Caco-2 (cell line): ENCODE measurements at regions not wholly inside any gene's neighbourhood (a gene's known extent, or its start where the extent isn't known, plus 50 kb on each side); places are given as distances from the start of the nearest gene placed in this dataset.
"Not testable (repeated sequence)": the region's sequence is repeated elsewhere in the genome, so short reads cannot be mapped to it uniquely, and the experiment has no call there.

Source experiments
- BruUV-seq: library from RNA; stranded (reverse); fragments of 400-500 nt; replicated peaks from 2 replicates; lab custom pipeline; 2021; lab: Mats Ljungman, UMichigan
- CTCF ChIA-PET: fragments of 300-600 bp; sonication (Branson Sonifier 250); formaldehyde crosslinking; loops from one replicate; lab custom pipeline; 2022; ENCODE audit warnings: antibody characterized with exemption; lab: Charles Lee
- POLR2A ChIA-PET: fragments of 300-600 bp; sonication (Branson Sonifier 250); formaldehyde crosslinking; loops from one replicate; lab custom pipeline; 2022; ENCODE audit warnings: antibody characterized with exemption; lab: Charles Lee
- DNase-seq, 2 experiments: peaks; one replicate each; pipeline versions ENCODE4 v3.0.0 to v3.0.0-alpha.2; 2020 to 2022
- H3K27me3 ChIP-seq: replicated peaks from 2 replicates; pipeline ENCODE4 v1.6.0; 2011; ENCODE audit warnings: low read length; ENCODE audit not compliant: control insufficient read depth, insufficient read depth
- H3K36me3 ChIP-seq: 2 replicates; pipeline ENCODE4 v1.5.1; 2011; ENCODE audit warnings: low read length; ENCODE audit not compliant: control insufficient read depth, insufficient read depth
- H3K4me1 ChIP-seq: fragments of 250-450 bp; sonication (Bioruptor Pico); 2 replicates; pipeline ENCODE4 v1.5.1; 2020; ENCODE audit warnings: mild to moderate bottlenecking
- H3K4me3 ChIP-seq: 2 replicates; pipeline ENCODE4 v1.5.1; 2011; ENCODE audit warnings: low read depth, mild to moderate bottlenecking, control low read depth, low read length
- H3K9me3 ChIP-seq: fragments of 250-450 bp; sonication (Bioruptor Pico); 2 replicates; pipeline ENCODE4 v1.5.1; 2020; ENCODE audit warnings: mild to moderate bottlenecking, moderate library complexity
- H3K27ac Mint-ChIP-seq: one replicate; pipeline ENCODE4 v1.8.0; 2022; ENCODE audit warnings: mixed read lengths; ENCODE audit not compliant: unreplicated experiment
- H3K27me3 Mint-ChIP-seq: one replicate; pipeline ENCODE4 v1.8.0; 2022; ENCODE audit warnings: mixed read lengths; ENCODE audit not compliant: insufficient read depth, unreplicated experiment
- H3K36me3 Mint-ChIP-seq: one replicate; pipeline ENCODE4 v1.8.0; 2022; ENCODE audit warnings: mild to moderate bottlenecking, mixed read lengths; ENCODE audit not compliant: insufficient read depth, unreplicated experiment
- H3K4me1 Mint-ChIP-seq: one replicate; pipeline ENCODE4 v1.8.0; 2022; ENCODE audit warnings: low read depth, mixed read lengths; ENCODE audit not compliant: unreplicated experiment
- H3K4me3 Mint-ChIP-seq: one replicate; pipeline ENCODE4 v1.8.0; 2022; ENCODE audit warnings: mild to moderate bottlenecking, moderate library complexity, mixed read lengths; ENCODE audit not compliant: unreplicated experiment
- H3K9me3 Mint-ChIP-seq: one replicate; pipeline ENCODE4 v1.8.0; 2022; ENCODE audit warnings: mixed read lengths; ENCODE audit not compliant: unreplicated experiment
- intact Hi-C: fragments of 100-400 bp; cut with micrococcal nuclease; formaldehyde crosslinking; loops from one replicate; pipeline ENCODE4 v1.10.0; 2022; ENCODE audit not compliant: unreplicated experiment
- TF ChIP-seq, protein P1 (sequence below), 2 experiments: fragments of 200-600 bp in 1 of 2; IDR thresholded peaks; 1 replicate in 1 of 2; 2 replicates in 1 of 2; pipeline versions ENCODE4 v1.5.1 to v1.8.0; 2011 to 2022; ENCODE audit warnings: antibody characterized with exemption in 1 of 2, control low read depth in 1 of 2, inconsistent platforms in 1 of 2, low read depth in 1 of 2, low read length in 1 of 2, mild to moderate bottlenecking in 1 of 2, moderate library complexity in 1 of 2; ENCODE audit not compliant: insufficient read depth in 1 of 2, severe bottlenecking in 1 of 2, unreplicated experiment in 1 of 2

DNA sequence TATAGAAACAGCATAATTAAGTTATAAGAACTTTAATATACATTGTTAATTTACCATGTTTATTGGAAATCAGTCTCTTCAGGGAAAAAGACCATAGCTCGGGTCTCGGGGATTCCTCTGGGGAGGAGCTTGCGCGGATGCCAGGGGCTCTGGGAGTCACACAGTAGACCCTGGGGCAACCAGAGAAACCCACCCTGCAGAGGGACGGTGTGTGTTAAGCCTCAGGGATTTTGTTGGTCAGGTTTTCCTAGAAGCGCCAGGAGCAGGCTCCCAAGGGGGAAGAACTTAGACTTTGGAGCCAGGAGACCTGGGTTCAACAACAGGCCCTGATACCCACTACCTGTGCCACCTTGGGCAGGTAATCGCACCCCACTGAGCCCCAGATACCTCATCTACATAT, 297.9 kb downstream of the MED10 start:
- no peak overlapping the region for H3K4me3 ChIP-seq
- ChIA-PET POLR2A (no interaction called here), CTCF (no interaction called here)
- Mint-ChIP-seq H3K27ac (no peak overlapping the region), H3K27me3 (peaks cover 30% of the 10 kb centered on the region), H3K4me3 (no peak overlapping the region), H3K9me3 (no peaks in the 10 kb centered on the region), H3K36me3 (no peaks in the 10 kb centered on the region), H3K4me1 (no peaks in the 10 kb centered on the region)
- H3K9me3 ChIP-seq, result no peaks in the 10 kb centered on the region
- TF ChIP-seq, protein P1, sequence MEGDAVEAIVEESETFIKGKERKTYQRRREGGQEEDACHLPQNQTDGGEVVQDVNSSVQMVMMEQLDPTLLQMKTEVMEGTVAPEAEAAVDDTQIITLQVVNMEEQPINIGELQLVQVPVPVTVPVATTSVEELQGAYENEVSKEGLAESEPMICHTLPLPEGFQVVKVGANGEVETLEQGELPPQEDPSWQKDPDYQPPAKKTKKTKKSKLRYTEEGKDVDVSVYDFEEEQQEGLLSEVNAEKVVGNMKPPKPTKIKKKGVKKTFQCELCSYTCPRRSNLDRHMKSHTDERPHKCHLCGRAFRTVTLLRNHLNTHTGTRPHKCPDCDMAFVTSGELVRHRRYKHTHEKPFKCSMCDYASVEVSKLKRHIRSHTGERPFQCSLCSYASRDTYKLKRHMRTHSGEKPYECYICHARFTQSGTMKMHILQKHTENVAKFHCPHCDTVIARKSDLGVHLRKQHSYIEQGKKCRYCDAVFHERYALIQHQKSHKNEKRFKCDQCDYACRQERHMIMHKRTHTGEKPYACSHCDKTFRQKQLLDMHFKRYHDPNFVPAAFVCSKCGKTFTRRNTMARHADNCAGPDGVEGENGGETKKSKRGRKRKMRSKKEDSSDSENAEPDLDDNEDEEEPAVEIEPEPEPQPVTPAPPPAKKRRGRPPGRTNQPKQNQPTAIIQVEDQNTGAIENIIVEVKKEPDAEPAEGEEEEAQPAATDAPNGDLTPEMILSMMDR (IDR thresholded peaks at IDR 0.05; ENCODE audit: insufficient read depth in 1 of 2, low read depth in 1 of 2, low read length in 1 of 2, severe bottlenecking in 1 of 2, unreplicated experiment in 1 of 2), result no peak
- no peaks in the 10 kb centered on the region for H3K4me1 ChIP-seq
- no peak for DNase-seq
- intact Hi-C loops, result no loop called here
- no peaks in the 10 kb centered on the region for H3K36me3 ChIP-seq
- no TSS peak for BruUV-seq
- H3K27me3 ChIP-seq, result no peaks in the 10 kb centered on the region

DNA sequence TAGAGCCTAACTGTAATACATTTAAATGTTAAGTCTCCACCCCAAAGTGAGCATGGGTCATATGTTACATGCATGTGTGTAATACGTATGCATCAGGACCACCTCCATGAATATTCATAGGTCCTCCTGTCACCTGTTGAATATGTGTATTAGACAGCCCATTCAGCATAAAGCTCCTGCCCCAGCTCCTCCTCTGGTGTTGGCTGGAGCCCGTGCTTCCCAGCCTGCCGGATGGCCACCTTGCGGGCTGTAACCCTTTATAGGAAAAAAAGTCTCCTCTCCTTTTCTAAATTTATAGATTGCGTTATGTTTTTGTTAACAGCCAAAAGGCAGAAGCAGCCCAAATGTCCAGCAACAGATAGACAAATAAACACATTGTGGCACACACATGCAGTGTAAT, 299.5 kb downstream of the MED10 start:
- Histone ChIP-seq H3K4me1 (no peaks in the 10 kb centered on the region), H3K9me3 (no peaks in the 10 kb centered on the region), H3K4me3 (no peak overlapping the region), H3K27me3 (no peaks in the 10 kb centered on the region), H3K36me3 (no peaks in the 10 kb centered on the region)
- no peak for DNase-seq
- no peak overlapping the region for H3K27ac Mint-ChIP-seq
- BruUV-seq, result no TSS peak
- POLR2A ChIA-PET, result no interaction called here
- CTCF ChIA-PET, result no interaction called here
- TF ChIP-seq, protein P1 (IDR thresholded peaks at IDR 0.05; ENCODE audit: insufficient read depth in 1 of 2, low read depth in 1 of 2, low read length in 1 of 2, severe bottlenecking in 1 of 2, unreplicated experiment in 1 of 2), result no peak
- H3K27me3 Mint-ChIP-seq, result peaks cover 25% of the 10 kb centered on the region
- no peaks in the 10 kb centered on the region for H3K36me3 Mint-ChIP-seq
- H3K4me1 Mint-ChIP-seq, result no peaks in the 10 kb centered on the region
- intact Hi-C loops, result no loop called here
- peaks cover 6% of the 10 kb centered on the region for H3K9me3 Mint-ChIP-seq
- H3K4me3 Mint-ChIP-seq, result no peak overlapping the region

DNA sequence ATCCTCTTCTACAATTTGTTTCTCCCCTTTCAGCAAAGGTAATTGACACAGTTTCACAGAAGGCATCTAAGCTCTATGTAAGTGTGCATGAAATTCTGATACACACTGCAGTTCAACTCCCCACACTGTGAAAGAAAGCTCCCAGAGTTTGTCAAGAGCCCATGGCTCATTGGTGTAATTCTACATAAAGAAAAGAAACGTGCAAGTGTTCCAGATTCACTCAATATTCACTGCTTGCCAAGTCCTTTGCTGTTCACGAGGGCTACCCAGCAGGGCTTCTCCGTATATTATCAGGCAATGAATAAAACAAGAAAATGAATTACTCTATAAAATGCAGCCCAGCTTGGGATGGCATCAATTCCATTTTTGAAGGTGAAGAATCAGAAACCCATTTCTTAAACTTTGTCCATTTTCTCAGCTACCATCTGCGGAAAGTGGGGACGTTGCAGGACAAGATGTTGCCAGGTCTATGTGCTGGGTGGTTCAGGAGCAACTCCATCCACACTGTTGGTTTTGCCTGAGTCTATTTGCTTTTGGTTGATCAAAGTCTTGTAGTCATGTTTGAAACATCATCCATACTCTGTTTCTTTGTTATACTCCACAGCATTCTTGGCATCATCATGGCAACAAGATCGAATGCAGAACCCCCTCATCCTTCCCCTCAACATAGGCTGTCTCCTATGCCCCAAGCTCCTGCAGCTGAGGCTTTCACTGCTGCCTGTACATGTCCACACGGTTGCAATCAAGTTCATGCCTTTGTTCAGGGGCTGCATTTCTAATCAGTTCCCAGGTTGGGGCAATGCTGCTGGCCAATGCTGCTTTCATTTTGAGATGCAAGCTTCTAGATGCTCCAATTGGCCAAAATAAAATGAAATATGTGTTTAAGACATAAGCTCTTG, 301.8 kb downstream of the MED10 start:
- BruUV-seq, result no TSS peak
- H3K4me1 ChIP-seq, result no peaks in the 10 kb centered on the region
- DNase-seq, result no peak
- Mint-ChIP-seq H3K27ac (no peak overlapping the region), H3K4me1 (no peaks in the 10 kb centered on the region), H3K4me3 (no peak overlapping the region), H3K27me3 (peaks cover 18% of the 10 kb centered on the region), H3K36me3 (no peaks in the 10 kb centered on the region), H3K9me3 (peaks cover 7% of the 10 kb centered on the region)
- ChIA-PET POLR2A (no interaction called here), CTCF (no interaction called here)
- H3K4me3 ChIP-seq, result no peak overlapping the region
- no peaks in the 10 kb centered on the region for H3K9me3 ChIP-seq
- no peaks in the 10 kb centered on the region for H3K36me3 ChIP-seq
- H3K27me3 ChIP-seq, result no peaks in the 10 kb centered on the region
- intact Hi-C loops, result no loop called here
- TF ChIP-seq, protein P1 (IDR thresholded peaks at IDR 0.05; ENCODE audit: insufficient read depth in 1 of 2, low read depth in 1 of 2, low read length in 1 of 2, severe bottlenecking in 1 of 2, unreplicated experiment in 1 of 2), result no peak

DNA sequence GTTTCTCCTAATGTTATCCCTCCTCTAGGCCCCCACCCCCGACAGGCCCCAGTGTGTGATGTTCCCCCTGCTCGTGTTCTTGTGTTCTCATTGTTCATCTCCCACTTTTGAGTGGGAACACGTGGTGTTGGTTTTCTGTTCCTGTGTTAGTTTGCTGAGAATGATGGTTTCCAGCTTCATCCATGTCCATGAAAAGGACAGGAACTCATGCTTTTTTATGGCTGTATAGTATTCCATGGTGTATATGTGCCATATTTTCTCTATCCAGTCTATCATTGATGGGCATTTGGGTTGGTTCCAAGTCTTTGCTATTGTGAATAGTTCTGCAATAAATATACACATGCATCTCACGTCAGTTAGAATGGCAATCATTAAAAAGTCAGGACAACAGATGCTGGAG, 305.9 kb downstream of the MED10 start:
- not testable (repeated sequence) for BruUV-seq, H3K4me1 Mint-ChIP-seq
- CTCF ChIA-PET, result interaction anchor here (0.6 kb wide), 1 partner anchor 289 kb away, joined by 3 read pairs; no protein-coding TSS in a partner anchor

More for the DNA sequence above, 305.9 kb downstream of the MED10 start:
- H3K4me1 ChIP-seq, POLR2A ChIA-PET, H3K4me3 Mint-ChIP-seq, intact Hi-C loops, H3K36me3 ChIP-seq, DNase-seq, H3K27me3 ChIP-seq, H3K9me3 ChIP-seq, H3K36me3 Mint-ChIP-seq, H3K27me3 Mint-ChIP-seq, H3K9me3 Mint-ChIP-seq, H3K4me3 ChIP-seq, H3K27ac Mint-ChIP-seq: not testable (repeated sequence)
